ENCODE measurements at regions not wholly inside any gene's neighbourhood (a gene's known extent, or its start where the extent isn't known, plus 50 kb on each side); places are given as distances from the start of the nearest gene placed in this dataset.

- POLR2A ChIA-PET = no interaction called here
- Mint-ChIP-seq H3K4me3 (no peak overlapping the region), H3K4me1 (peaks cover 6% of the 10 kb centered on the region), H3K36me3 (peaks cover 8% of the 10 kb centered on the region), H3K9me3 (peaks cover 20% of the 10 kb centered on the region), H3K27me3 (ENCODE audit: low read depth) (peaks cover 6% of the 10 kb centered on the region), H3K27ac (no peak overlapping the region)
- DNase-seq (ENCODE audit: low spot score) (no peak), ATAC-seq (no peak)
- no peak for TF ChIP-seq CDX4 (CRISPR knock-in tag; IDR thresholded peaks at IDR 0.05; ENCODE audit: borderline replicate concordance)
- TF ChIP-seq USF2 (CRISPR knock-in tag; IDR thresholded peaks at IDR 0.05) = 0 out of 2 replicates have a peak, but pooled peaks have one; percentile 28
- CTCF ChIA-PET = interaction anchor here (0.8 to 1.3 kb wide), 3 partner anchors 9 to 187 kb away, joined by 3 to 4 read pairs (median 3); no protein-coding TSS in a partner anchor
These were observed 55.9 kb upstream of the KCNMB1 start for GRCh38 chr5:170444969-170445505.

GRCh38 chr5:170444181-170444580 is 55.0 kb upstream of the KCNMB1 start:
- Mint-ChIP-seq H3K27me3 (ENCODE audit: low read depth) (peaks cover 6% of the 10 kb centered on the region), H3K9me3 (peaks cover 20% of the 10 kb centered on the region), H3K4me3 (no peak overlapping the region), H3K36me3 (peaks cover 8% of the 10 kb centered on the region), H3K4me1 (peaks cover 9% of the 10 kb centered on the region), H3K27ac (no peak overlapping the region)
- ChIA-PET CTCF (interaction anchor here (0.7 to 1.3 kb wide), 3 partner anchors 61 to 218 kb away, joined by 3 to 4 read pairs (median 3); no protein-coding TSS in a partner anchor), POLR2A (no interaction called here)
- DNase-seq (ENCODE audit: low spot score) (no peak), ATAC-seq (no peak)
- TF ChIP-seq ZNF532 (CRISPR knock-in tag; IDR thresholded peaks at IDR 0.05; ENCODE audit: borderline replicate concordance) (no peak), ETV6 (CRISPR knock-in tag; IDR thresholded peaks at IDR 0.05) (no peak), ZBTB43 (CRISPR knock-in tag; IDR thresholded peaks at IDR 0.05) (no peak), SMAD4 (CRISPR knock-in tag; IDR thresholded peaks at IDR 0.05) (no peak), ZMAT4 (CRISPR knock-in tag; IDR thresholded peaks at IDR 0.05) (no peak), TP53 (CRISPR knock-in tag; IDR thresholded peaks at IDR 0.05) (no peak), ELF4 (CRISPR knock-in tag; IDR thresholded peaks at IDR 0.05; ENCODE audit: low read depth) (no peak), USF1 (CRISPR knock-in tag; IDR thresholded peaks at IDR 0.05) (no peak), NFYB (CRISPR knock-in tag; conservative IDR thresholded peaks at IDR 0.05; ENCODE audit: low read depth) (no peak), E2F1 (CRISPR knock-in tag; IDR thresholded peaks at IDR 0.05) (no peak), GRHL2 (CRISPR knock-in tag; IDR thresholded peaks at IDR 0.05; ENCODE audit: insufficient replicate concordance, severe bottlenecking) (no peak), GTF2I (CRISPR knock-in tag; conservative IDR thresholded peaks at IDR 0.05) (no peak), NFATC4 (CRISPR knock-in tag; IDR thresholded peaks at IDR 0.05) (no peak)

Measured in WTC11 (cell line).